HCT116 (cell line): ENCODE measurements at regions not wholly inside any gene's neighbourhood (a gene's known extent, or its start where the extent isn't known, plus 50 kb on each side); places are given as distances from the start of the nearest gene placed in this dataset.

Experiments used
- ATAC-seq: fragments of 200-7000 bp; cut with Tn5 transposase; 2 replicates; pipeline ENCODE4 v1.9.1; 2020; ENCODE audit warnings: mild to moderate bottlenecking, moderate library complexity
- BruUV-seq: library from RNA; stranded (reverse); fragments of 400-500 nt; replicated peaks from 2 replicates; lab custom pipeline; 2021; lab: Mats Ljungman, UMichigan
- CTCF ChIA-PET: fragments of 300-600 bp; sonication (Branson Sonifier 250); formaldehyde crosslinking; loops from one replicate; lab custom pipeline; 2021; ENCODE audit warnings: antibody characterized with exemption; lab: Charles Lee
- POLR2A ChIA-PET: fragments of 300-600, 350-600 bp; sonication (Branson Sonifier 250); formaldehyde crosslinking; loops from one replicate; lab custom pipeline; 2021; ENCODE audit warnings: antibody characterized with exemption; lab: Charles Lee
- RAD21 ChIA-PET, 2 experiments: fragments of 300-600 bp; sonication (Branson Sonifier 250); formaldehyde crosslinking; loops; one replicate each; lab custom pipeline; 2023; ENCODE audit warnings: low total read pairs in 2 of 2; ENCODE audit not compliant: uncharacterized antibody in 2 of 2, unreplicated experiment in 2 of 2, low non-redundant PET in 1 of 2; lab: Charles Lee
- DNase-seq: peaks from one replicate; pipeline ENCODE4 v3.0.0-alpha.2; 2010; ENCODE audit warnings: low read depth, low spot score
- H2AFZ ChIP-seq: fragments of 200-600 bp; shearing (Covaris generic), sonication (generic); 2 replicates; pipeline ENCODE4 v1.6.1; 2017; ENCODE audit warnings: low read depth, mixed run types, mixed read lengths, antibody characterized with exemption, low read length; ENCODE audit not compliant: poor library complexity, severe bottlenecking
- H3K27ac ChIP-seq: 2 replicates; pipeline ENCODE4 v1.5.1; 2012; ENCODE audit warnings: low read depth, low read length
- H3K27me3 ChIP-seq: fragments of 200-600 bp; sonication (generic); 2 replicates; pipeline ENCODE4 v1.6.1; 2016; ENCODE audit warnings: mixed run types, low read length, mixed read lengths; ENCODE audit not compliant: insufficient read depth
- H3K36me3 ChIP-seq, 2 experiments: fragments of 200-500 bp in 1 of 2; fragments of 200-600 bp in 1 of 2; sonication (Bioruptor generic) in 1 of 2; sonication (generic) in 1 of 2; 2 replicates each; pipeline versions ENCODE4 v1.5.1 to v1.6.1; 2014 to 2016; ENCODE audit warnings: low read length in 2 of 2, inconsistent platforms in 1 of 2, mixed read lengths in 1 of 2, mixed run types in 1 of 2; ENCODE audit not compliant: insufficient read depth in 2 of 2, control insufficient read depth in 1 of 2
- H3K4me1 ChIP-seq, 2 experiments: fragments of 200-600 bp in 1 of 2; sonication (generic) in 1 of 2; 2 replicates each; pipeline versions ENCODE4 v1.5.1 to v1.6.1; 2012 to 2017; ENCODE audit warnings: low read length in 2 of 2, inconsistent platforms in 1 of 2, mild to moderate bottlenecking in 1 of 2, mixed read lengths in 1 of 2, mixed run types in 1 of 2, moderate library complexity in 1 of 2; ENCODE audit not compliant: insufficient read depth in 2 of 2, control insufficient read depth in 1 of 2
- H3K4me2 ChIP-seq: fragments of 200-600 bp; sonication (generic); 2 replicates; pipeline ENCODE4 v1.6.1; 2017; ENCODE audit warnings: mixed run types, low read length, mixed read lengths
- H3K4me3 ChIP-seq, 2 experiments: fragments of 200-600 bp in 1 of 2; sonication (generic) in 1 of 2; replicated peaks in 1 of 2; 2 replicates each; pipeline ENCODE4 v1.5.1; 2011 to 2016; ENCODE audit warnings: low read length in 2 of 2, control low read depth in 1 of 2, low read depth in 1 of 2, mild to moderate bottlenecking in 1 of 2, mixed read lengths in 1 of 2, mixed run types in 1 of 2
- H3K79me2 ChIP-seq: fragments of 200-600 bp; sonication (generic); 2 replicates; pipeline ENCODE4 v1.6.1; 2017; ENCODE audit warnings: mild to moderate bottlenecking, mixed run types, low read length, moderate library complexity, mixed read lengths; ENCODE audit not compliant: insufficient read depth
- H3K9ac ChIP-seq: fragments of 200-600 bp; sonication (generic); 2 replicates; pipeline ENCODE4 v1.6.1; 2016; ENCODE audit warnings: low read length, mixed read lengths
- H3K9me2 ChIP-seq: fragments of 200-600 bp; sonication (generic), shearing (Covaris generic); 2 replicates; pipeline ENCODE4 v1.6.1; 2017; ENCODE audit warnings: mixed run types, mild to moderate bottlenecking, moderate library complexity; ENCODE audit not compliant: insufficient read depth
- H3K9me3 ChIP-seq, 2 experiments: fragments of 200-500 bp in 1 of 2; fragments of 200-600 bp in 1 of 2; sonication (Bioruptor generic) in 1 of 2; sonication (generic) in 1 of 2; 2 replicates each; pipeline ENCODE4 v1.6.1; 2014 to 2017; ENCODE audit warnings: low read length in 2 of 2, mixed read lengths in 2 of 2, inconsistent platforms in 1 of 2, low read depth in 1 of 2, mild to moderate bottlenecking in 1 of 2, mixed run types in 1 of 2, moderate library complexity in 1 of 2; ENCODE audit not compliant: control insufficient read depth in 1 of 2, insufficient read depth in 1 of 2
- H4K20me1 ChIP-seq: fragments of 200-600 bp; sonication (generic), shearing (Covaris generic); 2 replicates; pipeline ENCODE4 v1.6.1; 2017; ENCODE audit warnings: mixed run types, mild to moderate bottlenecking, moderate library complexity; ENCODE audit not compliant: insufficient read depth
- EGR1 ChIP-seq: IDR thresholded peaks from 2 replicates; pipeline ENCODE4 v1.6.1; 2012; ENCODE audit warnings: low read depth
- EZH2 ChIP-seq: fragments of 200-600 bp; sonication (generic); IDR thresholded peaks from 2 replicates; pipeline ENCODE4 v1.6.1; 2017; ENCODE audit warnings: antibody characterized with exemption, mixed run types
- EZH2phosphoT487 ChIP-seq: fragments of 200-600 bp; IDR thresholded peaks from 2 replicates; pipeline ENCODE4 v1.6.1; 2018; ENCODE audit warnings: antibody characterized with exemption, borderline replicate concordance
- FOSL1 ChIP-seq: IDR thresholded peaks from 2 replicates; pipeline ENCODE4 v1.6.1; 2012; ENCODE audit warnings: low read depth
- POLR2A ChIP-seq: IDR thresholded peaks from 2 replicates; pipeline ENCODE4 v1.7.0; 2011; ENCODE audit warnings: borderline replicate concordance; ENCODE audit not compliant: insufficient read depth, insufficient read length; ENCODE audit errors: extremely low read depth
- REST ChIP-seq: IDR thresholded peaks from 2 replicates; pipeline ENCODE4 v1.6.1; 2012; ENCODE audit warnings: low read depth
- SIN3A ChIP-seq: IDR thresholded peaks from 2 replicates; pipeline ENCODE4 v1.6.1; 2012; ENCODE audit warnings: low read depth
- TCF7L2 ChIP-seq: IDR thresholded peaks from 2 replicates; pipeline ENCODE4 v1.7.0; 2011; ENCODE audit warnings: borderline replicate concordance, inconsistent platforms; ENCODE audit not compliant: insufficient read depth, insufficient read length; ENCODE audit errors: extremely low read depth
- ZFX ChIP-seq: fragments of 450-650 bp; IDR thresholded peaks from 2 replicates; pipeline ENCODE4 v1.6.1; 2017
- intact Hi-C: fragments of 100-400 bp; cut with micrococcal nuclease; formaldehyde crosslinking; loops from 2 replicates; pipeline ENCODE4 v1.10.0; 2022
- TF ChIP-seq, protein P1 (sequence below): IDR thresholded peaks from 2 replicates; pipeline ENCODE4 v1.6.1; 2012

DNA sequence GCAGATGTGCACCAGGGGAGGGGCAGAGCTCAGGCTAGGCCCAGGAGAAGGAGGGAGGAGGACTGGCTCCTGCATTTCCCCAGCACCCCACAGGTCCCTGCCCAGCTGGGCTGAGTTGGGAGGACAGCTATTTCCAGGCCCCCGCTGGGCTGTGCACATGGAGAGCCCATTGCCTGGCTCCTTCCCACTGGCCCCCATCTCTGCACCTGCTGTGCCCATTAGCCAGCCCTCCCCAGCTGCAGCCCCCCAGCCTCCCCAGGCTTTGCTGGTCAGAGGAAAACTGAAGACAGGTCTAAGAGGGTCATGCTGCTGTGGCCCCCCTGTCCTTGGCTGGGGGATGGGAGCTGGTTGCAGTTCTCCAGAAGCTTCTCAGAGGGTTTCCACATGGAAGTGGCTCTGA is 81.8 kb upstream of the SHANK2 start:
- POLR2A ChIA-PET, result no interaction called here
- CTCF ChIA-PET, result no interaction called here
- intact Hi-C loops, result no loop called here

More for the DNA sequence above, 81.8 kb upstream of the SHANK2 start:
- RAD21 ChIA-PET, result no interaction called here
- Histone ChIP-seq H3K9ac (no peak overlapping the region), H3K4me1 (no peaks in the 10 kb centered on the region), H3K9me2 (no peaks in the 10 kb centered on the region), H2AFZ (no peak overlapping the region), H3K9me3 (peaks cover 0 to 7% of the 10 kb centered on the region in 2 experiments; a peak in 2 of 4 replicates), H3K79me2 (no peaks in the 10 kb centered on the region), H3K4me3 (no peak overlapping the region), H3K27me3 (peaks cover 7% of the 10 kb centered on the region; the same call in 1 of the 2 replicates), H3K27ac (no peak overlapping the region), H3K4me2 (no peak overlapping the region), H3K36me3 (no peaks in the 10 kb centered on the region)
- no TSS peak for BruUV-seq
- ATAC-seq (no peak), DNase-seq (no peak)
- TF ChIP-seq FOSL1, result no peak
- TF ChIP-seq ZFX, result no peak
- no peak for TF ChIP-seq REST
- no peak for TF ChIP-seq POLR2A
- TF ChIP-seq, protein P1, sequence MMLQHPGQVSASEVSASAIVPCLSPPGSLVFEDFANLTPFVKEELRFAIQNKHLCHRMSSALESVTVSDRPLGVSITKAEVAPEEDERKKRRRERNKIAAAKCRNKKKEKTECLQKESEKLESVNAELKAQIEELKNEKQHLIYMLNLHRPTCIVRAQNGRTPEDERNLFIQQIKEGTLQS, result no peak
- TF ChIP-seq EZH2, result no peak
- no peak for TF ChIP-seq TCF7L2
- TF ChIP-seq EZH2phosphoT487, result no peak
- no peak for TF ChIP-seq EGR1
- no peak for TF ChIP-seq SIN3A
- TF ChIP-seq, all 23 proteins: peak for 0
- H4K20me1 ChIP-seq, result no peaks in the 10 kb centered on the region
